ENCODE measurements at regions not wholly inside any gene's neighbourhood (a gene's known extent, or its start where the extent isn't known, plus 50 kb on each side); places are given as distances from the start of the nearest gene placed in this dataset.

DNA sequence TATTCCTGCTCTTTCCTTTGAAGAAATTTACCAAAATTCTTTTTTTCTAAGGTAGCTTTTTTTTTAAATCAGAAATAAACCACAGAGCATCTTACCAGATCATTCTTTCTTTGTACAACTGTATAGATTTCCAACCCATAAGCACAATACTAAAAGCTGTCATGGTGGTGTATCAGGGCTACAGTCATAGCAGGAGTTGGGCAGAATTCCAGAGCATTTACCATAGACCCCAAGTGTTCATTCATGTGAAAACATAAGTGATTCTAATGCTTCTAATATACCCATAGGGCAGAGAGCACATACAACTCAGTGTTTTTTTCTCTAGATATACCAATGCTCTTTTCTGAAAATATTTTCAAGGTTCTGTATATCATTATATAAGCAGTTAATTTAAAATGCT is 392.5 kb downstream of the FRK start:
- Histone ChIP-seq H3K4me3 (replicated peaks in 1 of 3; ENCODE audit: insufficient read depth in 1 of 3, low read depth in 2 of 3, low read length in 3 of 3) (no peak overlapping the region), H4K20me1 (ENCODE audit: insufficient read depth, low read length) (no peaks in the 10 kb centered on the region), H3K27me3 (ENCODE audit: control insufficient read depth in 1 of 2, insufficient read depth in 2 of 2, low read length in 2 of 2) (no peaks in the 10 kb centered on the region), H2AFZ (ENCODE audit: low read length) (no peak overlapping the region), H3K9ac (ENCODE audit: insufficient read depth, low read depth, low read length) (no peak overlapping the region), H3K9me3 (ENCODE audit: low read length) (no peaks in the 10 kb centered on the region), H3K4me2 (ENCODE audit: low read depth, low read length) (no peak overlapping the region), H3K4me1 (ENCODE audit: insufficient read depth, low read length) (no peaks in the 10 kb centered on the region), H3K36me3 (replicated peaks in 1 of 2; ENCODE audit: control insufficient read depth in 1 of 2, insufficient read depth in 2 of 2, low read length in 2 of 2) (no peaks in the 10 kb centered on the region), H3K27ac (ENCODE audit: extremely low read length, insufficient read depth, low read length) (no peak overlapping the region), H3K79me2 (ENCODE audit: insufficient read depth, low read length) (no peaks in the 10 kb centered on the region)
- intact Hi-C loops (cut with micrococcal nuclease; ENCODE audit: unreplicated experiment) (no loop called here), in situ Hi-C loops (cut with HindIII; ENCODE audit: extremely low pct_ligation_motif_present, low pct_unique_long_range_greater_than_20kb) (no loop called here)
- DNase-seq (ENCODE audit: low spot score) (no peak), FAIRE-seq (no peak), ATAC-seq (no peak)
- POLR2A ChIA-PET: no interaction called here
- TF ChIP-seq HOXA7 (CRISPR knock-in tag; IDR thresholded peaks at IDR 0.05) (no peak), CBX2 (IDR thresholded peaks at IDR 0.05; ENCODE audit: low read depth, low read length) (no peak), CBX2 (CRISPR knock-in tag; IDR thresholded peaks at IDR 0.05; ENCODE audit: low read depth) (no peak), ZNF446 (CRISPR knock-in tag; IDR thresholded peaks at IDR 0.05) (no peak), KLF11 (CRISPR knock-in tag; IDR thresholded peaks at IDR 0.05) (no peak), DPF2 (CRISPR knock-in tag; IDR thresholded peaks at IDR 0.05; ENCODE audit: borderline replicate concordance, low read depth) (no peak)
- TF ChIP-seq, protein P1, sequence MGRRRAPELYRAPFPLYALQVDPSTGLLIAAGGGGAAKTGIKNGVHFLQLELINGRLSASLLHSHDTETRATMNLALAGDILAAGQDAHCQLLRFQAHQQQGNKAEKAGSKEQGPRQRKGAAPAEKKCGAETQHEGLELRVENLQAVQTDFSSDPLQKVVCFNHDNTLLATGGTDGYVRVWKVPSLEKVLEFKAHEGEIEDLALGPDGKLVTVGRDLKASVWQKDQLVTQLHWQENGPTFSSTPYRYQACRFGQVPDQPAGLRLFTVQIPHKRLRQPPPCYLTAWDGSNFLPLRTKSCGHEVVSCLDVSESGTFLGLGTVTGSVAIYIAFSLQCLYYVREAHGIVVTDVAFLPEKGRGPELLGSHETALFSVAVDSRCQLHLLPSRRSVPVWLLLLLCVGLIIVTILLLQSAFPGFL (CRISPR knock-in tag; IDR thresholded peaks at IDR 0.05): no peak
- TF ChIP-seq, protein P2, sequence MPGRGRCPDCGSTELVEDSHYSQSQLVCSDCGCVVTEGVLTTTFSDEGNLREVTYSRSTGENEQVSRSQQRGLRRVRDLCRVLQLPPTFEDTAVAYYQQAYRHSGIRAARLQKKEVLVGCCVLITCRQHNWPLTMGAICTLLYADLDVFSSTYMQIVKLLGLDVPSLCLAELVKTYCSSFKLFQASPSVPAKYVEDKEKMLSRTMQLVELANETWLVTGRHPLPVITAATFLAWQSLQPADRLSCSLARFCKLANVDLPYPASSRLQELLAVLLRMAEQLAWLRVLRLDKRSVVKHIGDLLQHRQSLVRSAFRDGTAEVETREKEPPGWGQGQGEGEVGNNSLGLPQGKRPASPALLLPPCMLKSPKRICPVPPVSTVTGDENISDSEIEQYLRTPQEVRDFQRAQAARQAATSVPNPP (CRISPR knock-in tag; IDR thresholded peaks at IDR 0.05): no peak
- CTCF ChIA-PET (ENCODE audit: low intra/inter-chr PET ratio, low total read pairs): no interaction called here
- BruUV-seq (replicated peaks): no TSS peak

All from HepG2 (cell line).